ENCODE measurements at regions not wholly inside any gene's neighbourhood (a gene's known extent, or its start where the extent isn't known, plus 50 kb on each side); places are given as distances from the start of the nearest gene placed in this dataset.

- no peak for TF ChIP-seq CTCF (IDR thresholded peaks at IDR 0.05)
These were observed 68.8 kb downstream of the IRX5 start for GRCh38 chr16:54999481-54999880.

GRCh38 chr16:55000595-55000994, 69.9 kb downstream of the IRX5 start:
- TF ChIP-seq CTCF (IDR thresholded peaks at IDR 0.05): no peak

- no peak for TF ChIP-seq CTCF (IDR thresholded peaks at IDR 0.05)
These were observed 71.3 kb downstream of the IRX5 start for GRCh38 chr16:55001931-55002330.

GRCh38 chr16:55002419-55002818, 71.8 kb downstream of the IRX5 start:
- no peak for TF ChIP-seq CTCF (IDR thresholded peaks at IDR 0.05)

GRCh38 chr16:55003306-55003705, 72.6 kb downstream of the IRX5 start:
- TF ChIP-seq CTCF (IDR thresholded peaks at IDR 0.05): no peak

GRCh38 chr16:55003916-55004315, 73.3 kb downstream of the IRX5 start:
- no peak for TF ChIP-seq CTCF (IDR thresholded peaks at IDR 0.05)

GRCh38 chr16:55007504-55007903, 76.8 kb downstream of the IRX5 start:
- no peak for TF ChIP-seq CTCF (IDR thresholded peaks at IDR 0.05)

- TF ChIP-seq CTCF (IDR thresholded peaks at IDR 0.05): no peak
These were observed 78.3 kb downstream of the IRX5 start for GRCh38 chr16:55008836-55009510.

Data from LNCAP (cell line).